GM21526 (cell line): ENCODE measurements at regions not wholly inside any gene's neighbourhood (a gene's known extent, or its start where the extent isn't known, plus 50 kb on each side); places are given as distances from the start of the nearest gene placed in this dataset.

Source experiments
- ATAC-seq: cut with Tn5 transposase; IDR thresholded peaks from one replicate; pipeline ENCODE4 v1.9.1; 2021; ENCODE audit warnings: moderate library complexity; ENCODE audit not compliant: unreplicated experiment, low FRiP score

DNA sequence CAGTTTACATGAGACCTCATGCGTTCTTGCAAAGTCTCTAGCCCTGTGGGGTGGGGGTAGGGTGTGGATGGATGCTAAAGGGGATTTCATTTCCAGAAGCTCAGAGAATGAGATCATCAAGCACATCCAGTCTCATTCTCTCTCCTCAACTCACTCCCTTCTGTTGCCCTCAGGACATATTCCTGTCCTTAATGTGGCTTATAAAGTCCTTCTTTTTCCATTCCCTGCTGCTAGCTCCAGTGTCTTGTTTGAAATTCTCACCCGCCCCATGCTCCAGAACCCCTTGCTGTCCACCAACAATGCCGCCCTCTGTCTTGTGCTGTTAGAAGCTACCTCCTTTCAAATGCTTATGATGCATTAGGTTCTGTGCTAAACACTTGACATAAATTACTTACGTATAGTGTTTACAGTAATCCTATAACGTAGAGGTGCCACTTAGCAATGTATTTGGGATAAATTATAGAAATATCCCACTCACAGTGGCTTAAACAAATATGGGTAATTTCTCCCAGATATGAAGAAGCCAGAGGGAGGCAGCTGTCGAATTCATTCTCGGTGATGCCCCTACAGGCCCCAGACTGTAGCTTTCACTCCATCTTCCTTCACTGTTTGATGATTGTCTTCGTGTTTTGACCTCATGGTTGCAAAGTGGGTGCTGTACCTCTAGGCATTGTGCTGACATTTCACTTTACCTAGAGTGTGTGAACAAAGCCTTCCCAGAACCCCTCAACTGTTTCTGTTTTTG, 273.1 kb upstream of the TBL1XR1 start:
- ATAC-seq: no peak

DNA sequence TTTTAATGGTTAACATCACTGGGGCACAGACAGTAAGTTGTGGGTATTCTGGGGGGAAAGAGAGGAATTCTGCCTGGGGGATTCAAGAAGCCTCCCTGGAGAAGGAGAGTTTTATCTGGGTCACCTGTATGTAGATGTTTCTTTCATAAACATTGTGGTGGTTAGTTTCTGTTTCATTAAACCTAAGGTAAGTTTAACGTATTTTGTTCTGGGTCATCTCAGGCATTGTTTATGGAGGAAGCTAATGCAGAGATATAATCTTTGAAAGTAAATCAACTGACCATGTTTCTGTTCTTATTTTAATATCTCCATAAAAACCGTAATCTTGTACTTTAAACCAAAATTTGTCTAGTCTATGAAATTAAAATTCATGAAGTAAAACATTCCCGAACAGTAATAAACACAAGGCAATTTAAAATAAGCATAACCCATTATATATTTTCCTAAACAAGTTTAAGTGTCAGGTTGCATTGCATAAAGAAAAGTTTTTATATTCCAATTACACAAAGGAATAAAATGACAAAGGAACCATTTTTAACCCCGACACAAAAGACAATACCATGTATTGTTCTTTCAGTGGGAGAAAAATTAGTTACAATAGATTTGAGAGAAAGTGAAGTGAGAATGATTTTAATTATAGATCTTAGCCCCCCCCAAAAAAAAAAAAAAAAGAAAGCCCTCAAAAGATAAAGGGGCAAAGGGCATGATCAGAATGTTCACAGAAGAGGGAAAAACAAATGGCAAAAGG, 274.6 kb upstream of the TBL1XR1 start:
- ATAC-seq: no peak

DNA sequence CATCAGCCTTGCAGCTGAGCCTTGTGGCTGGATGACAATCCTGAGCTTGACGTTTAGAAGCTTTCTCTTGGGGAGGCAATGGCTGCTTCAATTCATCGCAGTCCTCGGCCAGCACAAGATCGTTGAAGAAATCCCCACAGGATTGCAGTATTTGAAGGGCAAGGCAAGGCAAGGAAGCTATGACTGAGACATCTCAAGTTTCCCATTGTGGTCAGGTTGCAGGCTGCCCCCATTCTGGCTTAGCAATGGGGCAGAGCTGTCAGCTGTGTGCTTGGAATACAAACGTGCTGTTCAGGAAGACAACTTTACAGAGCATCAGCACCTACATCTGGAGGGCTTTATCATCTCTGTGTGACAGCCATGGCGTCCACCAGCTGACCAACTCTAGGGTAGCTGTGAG, 275.9 kb upstream of the TBL1XR1 start:
- ATAC-seq: no peak

DNA sequence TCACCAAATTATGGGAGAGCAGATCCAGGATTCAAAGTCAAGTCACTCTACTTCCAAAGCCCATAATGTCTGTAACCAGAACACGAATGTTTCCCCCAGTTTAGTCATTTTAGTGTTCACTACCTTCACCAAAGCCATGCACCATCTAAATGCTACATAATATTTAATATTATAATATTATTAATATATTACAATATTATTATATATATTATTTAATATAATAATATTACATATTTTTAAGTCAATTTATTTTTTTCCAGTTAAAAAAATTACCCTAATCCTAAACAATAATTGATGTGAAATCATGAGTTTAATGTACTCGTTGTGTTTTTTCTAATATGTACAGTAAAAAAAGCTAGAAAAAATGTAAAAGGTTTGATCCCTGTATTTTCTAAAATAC, 276.6 kb upstream of the TBL1XR1 start:
- ATAC-seq: no peak

DNA sequence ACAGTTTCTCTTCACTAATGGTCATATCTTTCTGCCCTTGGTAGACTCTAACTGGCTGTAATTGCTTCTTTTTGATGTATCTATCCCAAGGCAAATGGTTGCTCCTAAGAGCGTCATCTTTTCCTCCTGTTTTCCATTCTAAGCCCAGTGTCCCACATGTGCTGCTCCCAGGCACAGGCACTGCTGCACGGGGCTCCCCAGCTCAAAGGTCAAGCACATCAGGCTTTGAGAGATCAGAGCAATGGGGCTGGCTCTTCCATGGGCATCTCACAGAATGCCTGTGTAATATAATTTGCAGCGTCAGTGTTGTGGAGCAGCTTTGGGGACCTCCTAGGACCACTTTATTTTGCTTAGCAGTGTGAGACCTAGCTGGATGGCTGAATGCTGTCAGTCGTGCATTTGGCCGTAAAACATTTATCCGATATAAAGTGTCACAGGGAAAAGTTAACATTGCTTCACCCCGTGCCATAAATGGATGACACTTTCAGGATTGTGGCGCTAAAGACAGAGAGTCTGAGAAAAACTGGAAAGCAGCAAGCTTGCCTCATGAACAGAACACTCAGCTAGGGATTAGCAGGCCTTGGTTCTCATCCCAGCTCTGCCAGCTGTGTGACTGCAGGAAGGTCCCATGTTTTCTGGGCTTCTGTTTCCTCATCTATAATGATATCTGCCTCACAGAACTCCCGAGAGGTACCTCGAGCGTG, 277.5 kb upstream of the TBL1XR1 start:
- ATAC-seq: no peak

DNA sequence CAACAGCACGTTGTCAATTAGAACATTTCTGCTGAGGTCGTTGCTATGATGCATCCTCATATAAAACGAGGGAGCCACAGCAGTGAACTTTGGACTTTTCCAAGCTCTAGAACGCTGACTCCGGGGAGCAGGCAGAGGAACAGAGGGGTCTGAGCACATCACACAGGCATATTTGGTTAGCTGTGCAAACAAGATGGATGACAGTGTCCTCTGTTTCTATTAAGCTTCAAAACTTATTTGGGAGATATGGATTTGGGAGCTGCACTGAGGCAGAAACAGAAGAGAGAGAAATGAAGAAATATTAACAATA, 278.0 kb upstream of the TBL1XR1 start:
- ATAC-seq: no peak

DNA sequence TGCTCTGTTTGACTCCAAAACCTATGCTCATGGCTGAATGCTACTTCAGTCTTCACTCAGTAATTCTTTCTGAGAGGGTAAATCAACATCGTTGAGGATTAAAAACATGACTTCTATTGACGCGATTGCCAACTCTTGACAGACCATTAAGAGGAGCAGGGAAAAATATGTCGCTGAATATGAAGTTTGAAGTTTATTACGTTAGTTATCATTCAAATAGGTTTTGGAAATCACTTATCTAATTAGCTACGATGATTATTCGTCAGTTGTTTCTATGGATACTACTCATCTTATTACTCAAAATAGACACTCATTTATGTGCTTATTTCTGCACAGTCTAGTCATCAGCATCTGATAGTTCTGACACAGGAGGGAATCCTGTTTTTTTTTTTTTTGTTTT, 279.2 kb upstream of the TBL1XR1 start:
- no peak for ATAC-seq

DNA sequence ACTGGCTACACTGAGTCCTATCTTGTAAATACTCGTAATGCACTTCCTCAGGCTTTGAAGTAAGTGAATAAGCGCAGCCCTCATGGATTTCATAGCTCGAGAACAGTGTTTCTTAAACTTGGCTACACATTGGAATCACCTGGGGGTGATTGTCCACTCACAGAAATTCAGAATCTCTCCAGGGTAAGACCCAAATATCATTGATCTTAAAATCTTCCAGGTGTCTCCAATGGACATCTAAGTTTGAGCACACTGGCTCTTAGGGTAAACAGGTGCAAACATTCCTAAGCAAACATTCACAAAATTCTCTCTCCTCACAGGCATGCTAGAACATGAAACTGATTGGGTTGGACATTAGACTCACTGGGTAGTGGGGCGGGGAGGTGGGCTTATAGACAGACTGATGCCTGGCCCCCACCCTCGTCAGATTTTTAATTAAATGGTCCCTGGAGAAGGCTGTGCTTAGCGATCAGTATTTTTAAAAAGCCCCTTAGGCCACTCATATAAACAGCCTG, 279.7 kb upstream of the TBL1XR1 start:
- ATAC-seq: no peak

DNA sequence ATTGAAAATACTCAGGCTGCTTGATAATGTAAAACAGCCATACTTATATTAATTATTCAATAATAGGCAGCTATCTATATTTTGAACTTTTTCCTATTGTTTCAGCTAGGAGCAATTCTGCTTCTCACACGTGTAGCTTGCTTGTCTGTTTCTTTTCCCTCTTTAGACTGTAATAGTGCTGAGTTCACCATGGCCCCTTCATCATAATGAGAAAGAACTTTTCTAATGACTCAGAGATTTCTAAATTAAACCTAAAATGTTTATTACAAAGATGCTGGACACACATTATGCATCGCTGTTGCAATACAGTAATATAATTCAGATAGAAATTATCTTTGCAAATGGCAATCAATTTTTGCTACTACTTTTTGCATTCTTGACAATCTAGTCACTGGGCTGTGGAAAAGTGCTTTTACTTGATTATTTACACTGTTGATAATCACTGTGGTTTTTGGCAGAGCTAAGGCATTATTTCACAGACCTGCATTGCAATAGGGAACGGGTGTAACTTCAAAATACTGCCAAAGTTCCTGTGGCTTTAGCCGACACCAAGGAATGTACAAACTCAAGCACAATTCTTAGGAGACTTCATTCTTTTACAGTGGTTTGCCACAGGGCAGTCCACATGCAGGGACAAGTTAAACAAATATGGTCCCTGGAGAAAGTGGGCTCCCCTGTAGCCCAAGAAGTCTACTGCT, 281.0 kb upstream of the TBL1XR1 start:
- ATAC-seq: no peak

DNA sequence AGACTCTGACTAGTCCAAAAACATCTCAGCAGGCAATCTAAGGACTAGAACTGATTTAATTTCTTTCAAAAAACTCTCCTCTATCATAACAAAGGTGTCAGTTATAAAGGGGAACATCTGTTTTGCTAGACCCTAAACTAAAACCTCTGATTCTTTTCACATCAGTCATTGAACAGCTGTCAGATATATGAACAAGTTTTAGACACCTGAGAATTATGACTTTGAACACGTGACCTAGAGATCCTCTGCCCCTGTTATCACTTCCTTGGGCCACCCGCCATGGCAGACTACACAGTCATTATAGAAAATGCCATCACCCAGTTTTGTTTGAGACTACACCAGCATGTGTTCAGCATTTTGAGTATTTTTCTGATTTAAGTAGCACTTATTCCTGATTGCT, 282.3 kb upstream of the TBL1XR1 start:
- no peak for ATAC-seq

DNA sequence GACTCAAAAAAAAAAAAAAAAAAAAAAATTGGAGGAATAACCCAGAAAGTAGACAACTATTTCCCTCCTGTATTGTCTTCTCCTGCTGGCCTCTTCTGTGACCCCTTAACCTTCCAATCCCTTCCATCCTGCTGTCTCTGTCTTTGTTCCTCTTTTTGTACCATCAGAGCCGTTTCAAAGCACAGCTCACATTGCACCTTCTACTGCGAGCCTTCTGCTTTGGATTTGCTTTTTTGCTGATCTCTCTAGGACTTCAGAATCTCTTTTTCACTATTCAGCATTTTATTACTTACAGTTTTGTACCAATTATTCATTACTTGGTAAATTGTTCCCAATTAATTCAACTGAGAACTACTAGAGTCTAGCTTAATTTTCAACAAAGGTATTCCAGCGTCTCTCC, 284.0 kb upstream of the TBL1XR1 start:
- ATAC-seq: no peak

DNA sequence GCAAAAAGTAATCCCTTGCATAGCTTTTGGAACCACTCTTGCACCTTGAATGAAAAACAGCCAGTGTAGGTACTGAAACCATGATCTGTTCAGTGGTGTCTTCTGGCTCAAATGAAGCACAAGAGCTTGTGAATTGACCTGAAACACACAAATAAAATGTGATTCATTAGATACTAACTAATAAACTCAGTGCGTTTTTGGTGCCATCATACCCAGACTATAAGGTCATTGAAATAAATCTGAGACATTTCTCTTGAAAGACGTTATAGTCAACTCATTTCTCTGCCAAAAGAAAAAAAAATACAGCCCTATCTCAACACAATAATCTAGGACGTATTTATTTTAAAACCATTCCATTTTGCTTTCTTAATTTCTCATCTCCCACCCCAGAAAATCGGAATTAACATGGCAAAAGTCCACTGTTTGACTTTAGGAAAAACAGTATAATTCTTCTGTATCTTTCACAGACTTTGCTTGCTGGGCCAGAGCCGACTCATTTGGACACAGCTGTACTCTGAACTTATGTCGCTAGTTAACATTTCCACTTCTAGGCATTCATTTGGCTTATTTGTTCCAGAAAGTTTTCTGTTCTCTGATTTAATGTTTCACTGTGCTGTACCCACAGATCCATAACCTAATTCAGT, 284.9 kb upstream of the TBL1XR1 start:
- no peak for ATAC-seq

DNA sequence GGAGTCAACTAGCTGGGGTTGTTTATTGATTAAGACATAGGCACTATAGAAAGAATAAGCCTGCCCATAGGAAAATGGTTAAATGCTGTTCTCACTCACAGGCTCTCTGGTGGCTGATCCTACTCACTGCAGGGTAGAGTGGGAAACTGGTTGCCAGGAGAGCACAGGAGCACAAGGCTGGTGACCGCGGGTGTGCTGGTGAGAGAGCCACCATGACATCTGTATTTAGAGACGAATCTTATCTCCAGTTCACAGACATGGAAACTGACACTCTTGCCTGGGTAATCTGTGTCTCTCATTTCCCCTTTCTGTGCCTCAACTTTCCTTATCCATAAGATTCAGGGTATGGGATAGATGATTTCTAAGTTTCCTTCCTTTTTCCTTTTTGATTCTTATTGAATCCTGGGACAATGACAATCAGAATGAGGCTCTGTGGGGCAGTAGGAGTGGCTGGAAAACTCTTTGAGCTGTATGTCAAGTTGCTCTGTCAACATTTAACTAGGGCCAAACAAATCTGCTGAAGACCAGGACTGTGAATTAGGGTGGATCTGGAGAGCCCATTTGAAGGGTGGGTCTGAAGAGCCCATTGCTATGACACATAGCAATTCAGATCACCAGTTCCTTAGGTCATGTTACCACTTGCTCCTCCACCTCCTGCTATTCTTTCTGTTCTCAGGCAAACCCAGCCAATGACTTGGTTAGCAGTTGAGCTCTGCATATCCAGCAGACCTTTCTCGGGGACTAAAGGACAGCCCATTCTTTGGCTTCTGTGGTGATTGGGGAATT, 286.1 kb upstream of the TBL1XR1 start:
- no peak for ATAC-seq

DNA sequence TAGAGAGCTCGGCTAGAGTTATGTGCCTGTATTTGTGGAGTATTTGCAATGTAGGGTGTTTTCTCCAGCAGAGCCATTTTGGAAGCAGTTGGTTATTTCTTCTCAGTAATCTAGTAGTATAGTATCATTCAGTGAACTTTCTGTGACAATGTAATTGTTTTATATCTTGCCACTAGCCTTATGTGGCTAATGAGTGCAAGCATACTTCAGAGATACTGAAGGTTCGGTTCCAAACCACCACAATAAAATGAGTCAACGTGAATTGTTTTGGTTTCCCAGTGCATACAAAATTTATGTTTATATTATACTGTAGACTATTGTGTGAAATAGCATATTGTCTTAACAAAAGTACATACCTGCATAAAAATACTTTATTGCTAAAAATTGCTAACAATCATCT, 286.9 kb upstream of the TBL1XR1 start:
- no peak for ATAC-seq

DNA sequence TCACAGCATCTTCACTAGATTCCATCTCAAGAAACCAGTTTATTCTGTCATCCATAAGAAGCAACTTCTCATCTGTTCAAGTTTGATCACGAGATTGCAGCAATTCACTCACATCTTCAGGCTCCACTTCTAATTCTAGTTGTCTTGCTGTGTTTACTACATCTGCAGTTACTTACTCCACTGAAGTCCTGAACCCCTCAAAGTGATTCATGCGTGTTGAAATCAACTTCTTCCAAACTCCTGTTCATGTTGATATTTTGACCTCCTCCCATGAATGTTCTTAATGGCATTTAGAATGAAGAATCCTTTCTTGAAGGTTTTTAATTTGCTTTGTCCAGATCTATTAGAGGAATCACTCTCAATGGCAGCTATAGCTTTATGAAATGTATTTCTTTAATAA, 287.6 kb upstream of the TBL1XR1 start:
- ATAC-seq: no peak

DNA sequence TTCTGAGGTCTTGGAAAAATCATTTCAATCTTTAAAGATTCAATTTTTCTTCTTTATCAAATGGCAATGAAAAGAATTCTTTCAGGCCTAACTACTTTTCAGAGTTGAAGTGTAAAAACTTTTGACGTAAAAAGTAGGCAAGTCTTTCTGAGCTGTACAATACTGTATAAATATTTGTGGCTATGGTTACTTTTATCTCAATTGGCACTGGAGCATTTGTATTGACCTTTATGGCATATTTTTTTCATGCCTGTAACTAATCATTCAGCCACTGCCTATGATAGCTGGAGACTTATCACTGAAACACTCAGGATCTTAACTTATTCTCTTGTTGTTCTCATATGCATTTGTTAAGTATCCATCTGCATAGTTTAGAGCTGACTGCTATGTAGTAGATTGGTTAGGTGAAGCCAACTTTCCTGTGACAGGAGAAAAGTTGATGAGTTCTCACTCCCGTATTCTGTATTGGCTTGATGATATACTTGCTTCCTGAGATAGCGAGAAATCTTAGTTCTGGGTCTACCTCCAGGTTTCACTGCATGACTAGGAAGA, 290.4 kb upstream of the TBL1XR1 start:
- ATAC-seq: no peak

DNA sequence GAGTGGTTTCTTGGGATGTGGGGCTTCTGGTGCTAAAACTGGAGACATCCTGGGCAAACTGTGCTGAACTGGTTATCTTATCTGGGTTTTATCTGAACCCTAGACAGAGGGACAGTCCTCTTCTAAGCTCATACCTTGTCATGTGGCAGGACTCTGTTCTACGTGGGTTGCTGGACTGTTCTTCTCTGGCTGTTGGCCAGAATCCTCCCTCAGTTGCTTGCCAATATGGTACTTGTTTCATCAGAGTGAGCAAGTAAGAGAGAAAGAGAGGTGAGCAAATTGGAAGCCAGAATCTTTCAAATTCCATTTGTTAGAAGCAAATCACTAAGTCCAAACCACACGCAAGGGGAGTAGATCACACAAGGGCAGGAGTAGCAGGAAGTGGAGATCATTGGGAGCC, 291.5 kb upstream of the TBL1XR1 start:
- ATAC-seq: no peak

DNA sequence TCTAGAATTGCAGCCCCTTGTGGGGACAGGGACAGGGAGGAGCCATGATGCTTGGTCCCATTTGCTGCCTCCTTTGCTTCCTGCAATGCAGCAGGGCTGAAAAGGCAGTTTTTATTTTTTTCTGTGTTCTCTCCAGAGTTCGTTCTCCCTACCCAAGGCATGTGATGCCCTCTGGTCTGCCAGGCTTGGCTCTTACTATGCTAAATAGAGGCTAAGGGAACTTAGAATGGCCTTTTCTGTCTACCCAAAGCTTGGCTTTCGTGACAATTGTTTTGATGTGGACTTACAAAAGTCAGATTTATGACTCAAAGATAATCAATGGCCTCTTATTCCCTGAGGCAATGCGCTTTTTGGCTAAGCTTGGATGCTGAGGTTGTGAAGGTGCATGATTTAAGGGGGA, 293.3 kb upstream of the TBL1XR1 start:
- ATAC-seq: no peak

DNA sequence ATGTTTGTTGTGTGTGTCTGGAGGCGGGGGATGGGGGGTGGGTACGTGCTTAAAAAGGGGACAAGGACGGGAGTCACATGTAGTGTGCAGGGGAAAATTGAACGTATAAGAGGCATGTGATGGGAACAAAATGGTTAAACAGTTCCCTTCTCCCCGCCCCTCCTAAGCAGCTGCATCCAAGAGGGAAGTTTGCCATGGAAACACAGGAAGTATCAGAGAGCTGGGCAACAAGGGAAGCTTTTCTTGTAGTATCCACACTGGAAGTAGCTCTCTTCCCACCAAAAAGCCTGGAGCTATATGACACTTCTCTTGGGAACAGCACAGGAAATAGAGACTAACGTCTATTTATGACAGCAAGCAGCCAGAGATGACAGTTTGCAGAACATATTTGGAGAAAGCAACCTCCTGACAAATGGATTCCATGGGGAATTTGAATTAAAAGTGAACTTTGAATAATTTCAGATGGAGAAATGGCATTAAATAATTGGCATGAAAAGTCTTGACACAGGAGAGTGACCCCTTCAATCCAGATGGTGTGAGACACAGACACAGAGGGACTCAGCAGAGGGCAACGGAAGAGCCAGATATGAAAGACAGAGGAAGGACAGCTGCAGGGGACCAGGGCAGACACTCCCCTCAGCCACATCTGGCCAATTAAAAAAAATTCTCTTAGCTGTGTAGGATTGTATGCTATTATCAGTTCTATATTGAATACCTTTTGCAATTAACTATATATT, 294.2 kb upstream of the TBL1XR1 start:
- no peak for ATAC-seq
